ENCODE measurements at regions not wholly inside any gene's neighbourhood (a gene's known extent, or its start where the extent isn't known, plus 50 kb on each side); places are given as distances from the start of the nearest gene placed in this dataset.

DNA sequence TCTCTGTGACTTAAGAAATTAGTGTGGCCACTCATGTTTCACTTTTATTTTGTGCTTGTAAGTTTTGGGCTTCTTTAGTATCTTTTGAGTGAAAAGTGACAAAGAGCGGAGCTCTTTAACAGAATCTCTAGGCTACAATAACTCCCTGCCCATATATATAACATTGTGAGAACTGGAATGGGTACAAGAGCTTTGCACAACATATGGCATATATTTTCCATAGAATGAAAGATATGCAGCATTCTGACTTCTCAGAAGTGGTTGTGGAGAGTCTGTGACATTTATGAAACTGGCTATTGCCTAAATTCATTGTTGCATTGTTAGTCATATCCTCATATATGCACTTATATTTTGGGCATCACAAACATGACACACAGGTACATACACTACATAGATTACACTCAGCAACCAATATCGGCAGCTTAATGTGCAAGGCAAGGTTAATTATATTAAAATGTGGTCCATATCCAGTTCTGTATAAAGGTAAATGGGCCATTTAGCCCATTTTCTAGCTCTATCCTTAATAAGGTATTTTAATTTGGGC lies 1148.2 kb downstream of the FAM181B start:
- Histone ChIP-seq H3K36me3 (ENCODE audit: control insufficient read depth in 4 of 4, insufficient read depth in 3 of 4, low read depth in 1 of 4, low read length in 3 of 4) (no peaks in the 10 kb centered on the region), H3K9me3 (ENCODE audit: control insufficient read depth in 4 of 4, low read length in 3 of 4) (no peaks in the 10 kb centered on the region), H3K27ac (ENCODE audit: low read depth in 1 of 2, low read length in 2 of 2) (no peak overlapping the region), H3K4me3 (ENCODE audit: low read depth in 1 of 3, low read length in 3 of 3) (no peak overlapping the region), H3K27me3 (ENCODE audit: control insufficient read depth in 4 of 4, insufficient read depth in 4 of 4, low read length in 3 of 4) (peaks cover 0 to 3% (median under 1%) of the 10 kb centered on the region in 4 donors), H3K4me1 (ENCODE audit: control insufficient read depth in 4 of 4, insufficient read depth in 4 of 4, low read length in 3 of 4) (no peaks in the 10 kb centered on the region), H3K9ac (ENCODE audit: low read depth in 1 of 2, low read length in 2 of 2) (no peak overlapping the region)
- 81% methylated on average over 2 of the region's 2 CpGs for WGBS
- no peak for TF ChIP-seq RAD21 (IDR thresholded peaks at IDR 0.05)
- TF ChIP-seq, protein P1, sequence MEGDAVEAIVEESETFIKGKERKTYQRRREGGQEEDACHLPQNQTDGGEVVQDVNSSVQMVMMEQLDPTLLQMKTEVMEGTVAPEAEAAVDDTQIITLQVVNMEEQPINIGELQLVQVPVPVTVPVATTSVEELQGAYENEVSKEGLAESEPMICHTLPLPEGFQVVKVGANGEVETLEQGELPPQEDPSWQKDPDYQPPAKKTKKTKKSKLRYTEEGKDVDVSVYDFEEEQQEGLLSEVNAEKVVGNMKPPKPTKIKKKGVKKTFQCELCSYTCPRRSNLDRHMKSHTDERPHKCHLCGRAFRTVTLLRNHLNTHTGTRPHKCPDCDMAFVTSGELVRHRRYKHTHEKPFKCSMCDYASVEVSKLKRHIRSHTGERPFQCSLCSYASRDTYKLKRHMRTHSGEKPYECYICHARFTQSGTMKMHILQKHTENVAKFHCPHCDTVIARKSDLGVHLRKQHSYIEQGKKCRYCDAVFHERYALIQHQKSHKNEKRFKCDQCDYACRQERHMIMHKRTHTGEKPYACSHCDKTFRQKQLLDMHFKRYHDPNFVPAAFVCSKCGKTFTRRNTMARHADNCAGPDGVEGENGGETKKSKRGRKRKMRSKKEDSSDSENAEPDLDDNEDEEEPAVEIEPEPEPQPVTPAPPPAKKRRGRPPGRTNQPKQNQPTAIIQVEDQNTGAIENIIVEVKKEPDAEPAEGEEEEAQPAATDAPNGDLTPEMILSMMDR (IDR thresholded peaks at IDR 0.05; ENCODE audit: low read depth, low read length, missing input control) = no peak
- no peak for TF ChIP-seq FOXA1 (IDR thresholded peaks at IDR 0.05)
- no peak for TF ChIP-seq TAF1 (conservative IDR thresholded peaks at IDR 0.05)
- TF ChIP-seq EGR1 (IDR thresholded peaks at IDR 0.05; ENCODE audit: low read depth in 2 of 2) = no peak
- no peak for TF ChIP-seq YY1 (IDR thresholded peaks at IDR 0.05)
- TF ChIP-seq, protein P2, sequence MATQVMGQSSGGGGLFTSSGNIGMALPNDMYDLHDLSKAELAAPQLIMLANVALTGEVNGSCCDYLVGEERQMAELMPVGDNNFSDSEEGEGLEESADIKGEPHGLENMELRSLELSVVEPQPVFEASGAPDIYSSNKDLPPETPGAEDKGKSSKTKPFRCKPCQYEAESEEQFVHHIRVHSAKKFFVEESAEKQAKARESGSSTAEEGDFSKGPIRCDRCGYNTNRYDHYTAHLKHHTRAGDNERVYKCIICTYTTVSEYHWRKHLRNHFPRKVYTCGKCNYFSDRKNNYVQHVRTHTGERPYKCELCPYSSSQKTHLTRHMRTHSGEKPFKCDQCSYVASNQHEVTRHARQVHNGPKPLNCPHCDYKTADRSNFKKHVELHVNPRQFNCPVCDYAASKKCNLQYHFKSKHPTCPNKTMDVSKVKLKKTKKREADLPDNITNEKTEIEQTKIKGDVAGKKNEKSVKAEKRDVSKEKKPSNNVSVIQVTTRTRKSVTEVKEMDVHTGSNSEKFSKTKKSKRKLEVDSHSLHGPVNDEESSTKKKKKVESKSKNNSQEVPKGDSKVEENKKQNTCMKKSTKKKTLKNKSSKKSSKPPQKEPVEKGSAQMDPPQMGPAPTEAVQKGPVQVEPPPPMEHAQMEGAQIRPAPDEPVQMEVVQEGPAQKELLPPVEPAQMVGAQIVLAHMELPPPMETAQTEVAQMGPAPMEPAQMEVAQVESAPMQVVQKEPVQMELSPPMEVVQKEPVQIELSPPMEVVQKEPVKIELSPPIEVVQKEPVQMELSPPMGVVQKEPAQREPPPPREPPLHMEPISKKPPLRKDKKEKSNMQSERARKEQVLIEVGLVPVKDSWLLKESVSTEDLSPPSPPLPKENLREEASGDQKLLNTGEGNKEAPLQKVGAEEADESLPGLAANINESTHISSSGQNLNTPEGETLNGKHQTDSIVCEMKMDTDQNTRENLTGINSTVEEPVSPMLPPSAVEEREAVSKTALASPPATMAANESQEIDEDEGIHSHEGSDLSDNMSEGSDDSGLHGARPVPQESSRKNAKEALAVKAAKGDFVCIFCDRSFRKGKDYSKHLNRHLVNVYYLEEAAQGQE (IDR thresholded peaks at IDR 0.05) = no peak
- TF ChIP-seq, protein P3, sequence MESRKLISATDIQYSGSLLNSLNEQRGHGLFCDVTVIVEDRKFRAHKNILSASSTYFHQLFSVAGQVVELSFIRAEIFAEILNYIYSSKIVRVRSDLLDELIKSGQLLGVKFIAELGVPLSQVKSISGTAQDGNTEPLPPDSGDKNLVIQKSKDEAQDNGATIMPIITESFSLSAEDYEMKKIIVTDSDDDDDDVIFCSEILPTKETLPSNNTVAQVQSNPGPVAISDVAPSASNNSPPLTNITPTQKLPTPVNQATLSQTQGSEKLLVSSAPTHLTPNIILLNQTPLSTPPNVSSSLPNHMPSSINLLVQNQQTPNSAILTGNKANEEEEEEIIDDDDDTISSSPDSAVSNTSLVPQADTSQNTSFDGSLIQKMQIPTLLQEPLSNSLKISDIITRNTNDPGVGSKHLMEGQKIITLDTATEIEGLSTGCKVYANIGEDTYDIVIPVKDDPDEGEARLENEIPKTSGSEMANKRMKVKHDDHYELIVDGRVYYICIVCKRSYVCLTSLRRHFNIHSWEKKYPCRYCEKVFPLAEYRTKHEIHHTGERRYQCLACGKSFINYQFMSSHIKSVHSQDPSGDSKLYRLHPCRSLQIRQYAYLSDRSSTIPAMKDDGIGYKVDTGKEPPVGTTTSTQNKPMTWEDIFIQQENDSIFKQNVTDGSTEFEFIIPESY (IDR thresholded peaks at IDR 0.05) = no peak
- TF ChIP-seq, protein P4, sequence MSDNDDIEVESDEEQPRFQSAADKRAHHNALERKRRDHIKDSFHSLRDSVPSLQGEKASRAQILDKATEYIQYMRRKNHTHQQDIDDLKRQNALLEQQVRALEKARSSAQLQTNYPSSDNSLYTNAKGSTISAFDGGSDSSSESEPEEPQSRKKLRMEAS (IDR thresholded peaks at IDR 0.05) = no peak
- TF ChIP-seq HNF4G (IDR thresholded peaks at IDR 0.05) = no peak
- TF ChIP-seq HNF4A (conservative IDR thresholded peaks at IDR 0.05) = no peak
- TF ChIP-seq, protein P5, sequence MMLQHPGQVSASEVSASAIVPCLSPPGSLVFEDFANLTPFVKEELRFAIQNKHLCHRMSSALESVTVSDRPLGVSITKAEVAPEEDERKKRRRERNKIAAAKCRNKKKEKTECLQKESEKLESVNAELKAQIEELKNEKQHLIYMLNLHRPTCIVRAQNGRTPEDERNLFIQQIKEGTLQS (IDR thresholded peaks at IDR 0.05) = no peak
- no peak for TF ChIP-seq RXRA (IDR thresholded peaks at IDR 0.05)
- TF ChIP-seq FOXA2 (IDR thresholded peaks at IDR 0.05) = no peak
- no peak for DNase-seq (ENCODE audit: low spot score)

DNA sequence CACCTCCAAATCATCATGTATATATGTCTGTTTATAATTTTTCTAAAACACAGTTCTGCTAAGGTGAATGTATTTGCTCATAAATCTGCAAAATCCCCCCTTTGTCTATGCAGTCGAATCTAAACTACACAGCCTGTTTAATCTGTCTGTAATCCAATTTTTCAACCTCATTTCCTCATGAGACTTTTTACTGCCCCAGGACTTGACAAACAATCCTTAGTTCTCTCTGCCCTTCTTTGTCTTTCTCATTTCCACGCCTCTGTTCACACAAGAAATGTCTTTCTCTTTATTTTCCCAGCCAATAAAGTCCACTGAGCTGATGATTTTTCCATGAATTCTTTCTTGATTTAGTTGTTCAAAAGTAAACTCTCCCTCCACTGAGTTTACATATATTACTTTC lies 1154.3 kb downstream of the FAM181B start:
- Histone ChIP-seq H3K9me3 (ENCODE audit: control insufficient read depth in 4 of 4, low read length in 3 of 4) (no peaks in the 10 kb centered on the region), H3K36me3 (ENCODE audit: control insufficient read depth in 4 of 4, insufficient read depth in 3 of 4, low read depth in 1 of 4, low read length in 3 of 4) (no peaks in the 10 kb centered on the region), H3K27ac (ENCODE audit: low read depth in 1 of 2, low read length in 2 of 2) (no peak overlapping the region), H3K27me3 (ENCODE audit: control insufficient read depth in 4 of 4, insufficient read depth in 4 of 4, low read length in 3 of 4) (peaks cover 0 to 8% (median 0%) of the 10 kb centered on the region in 4 donors), H3K4me1 (ENCODE audit: control insufficient read depth in 4 of 4, insufficient read depth in 4 of 4, low read length in 3 of 4) (no peaks in the 10 kb centered on the region), H3K4me3 (ENCODE audit: low read depth in 1 of 3, low read length in 3 of 3) (no peak overlapping the region), H3K9ac (ENCODE audit: low read depth in 1 of 2, low read length in 2 of 2) (no peak overlapping the region)
- TF ChIP-seq EGR1 (IDR thresholded peaks at IDR 0.05; ENCODE audit: low read depth in 2 of 2) (no peak), HNF4A (conservative IDR thresholded peaks at IDR 0.05) (no peak), YY1 (IDR thresholded peaks at IDR 0.05) (no peak), JUND (IDR thresholded peaks at IDR 0.05) (no peak), TAF1 (conservative IDR thresholded peaks at IDR 0.05) (no peak)
- TF ChIP-seq, protein P4 (IDR thresholded peaks at IDR 0.05) = no peak
- TF ChIP-seq, protein P2 (IDR thresholded peaks at IDR 0.05) = no peak
- DNase-seq (ENCODE audit: low spot score) = no peak
- 37% methylated on average over 2 of the region's 2 CpGs for WGBS

Data from liver (tissue), 8 donors.